ENCODE measurements at regions not wholly inside any gene's neighbourhood (a gene's known extent, or its start where the extent isn't known, plus 50 kb on each side); places are given as distances from the start of the nearest gene placed in this dataset.

DNA sequence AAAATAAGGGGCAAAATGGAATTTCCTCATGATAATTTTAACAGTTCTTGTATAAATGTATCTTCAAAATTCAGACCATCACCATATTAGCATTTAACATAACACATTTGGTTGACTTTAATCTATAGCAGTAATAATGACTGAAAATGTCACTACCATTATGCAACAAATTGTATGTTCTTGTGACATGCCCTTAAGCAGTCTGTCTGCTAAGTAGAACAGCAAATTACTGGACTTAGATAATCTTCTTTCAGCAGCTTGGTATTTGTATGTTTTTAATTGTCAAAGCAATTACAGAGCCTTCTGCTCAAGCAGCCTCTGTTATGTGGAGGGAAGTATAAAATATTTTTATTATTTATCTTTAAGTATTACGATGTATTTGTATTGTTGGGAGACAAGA is 214.3 kb upstream of the NXPH2 start:
- H4K20me1 ChIP-seq (replicated peaks; ENCODE audit: control insufficient read depth, insufficient read depth, low read length) = no peaks in the 10 kb centered on the region
- H2AFZ ChIP-seq (ENCODE audit: low read depth, low read length) = no peak overlapping the region
- H3K36me3 ChIP-seq (ENCODE audit: control insufficient read depth, insufficient read depth, low read length) = no peaks in the 10 kb centered on the region
- no TSS peak for BruUV-seq (replicated peaks)
- no peak for DNase-seq (ENCODE audit: extremely low read depth in 1 of 4, low spot score in 3 of 4)
- H3K9ac ChIP-seq (ENCODE audit: insufficient read depth in 1 of 2, low read depth in 2 of 2, low read length in 2 of 2) = no peak overlapping the region
- no peak for FAIRE-seq
- no peaks in the 10 kb centered on the region for H3K9me3 ChIP-seq (replicated peaks; ENCODE audit: control insufficient read depth, insufficient read depth, low read depth, low read length)
- WGBS (ENCODE audit: insufficient coverage, low coverage, missing lambda C conversion rate) = 0% methylated on average over 1 of the region's 1 CpG
- CTCF ChIA-PET (ENCODE audit: low intra/inter-chr PET ratio) = no interaction called here
- no peaks in the 10 kb centered on the region for H3K27me3 ChIP-seq (ENCODE audit: control insufficient read depth in 2 of 2, insufficient read depth in 2 of 2, low read length in 2 of 2)
- no peak for TF ChIP-seq ARNT (IDR thresholded peaks at IDR 0.05)
- TF ChIP-seq, protein P1, sequence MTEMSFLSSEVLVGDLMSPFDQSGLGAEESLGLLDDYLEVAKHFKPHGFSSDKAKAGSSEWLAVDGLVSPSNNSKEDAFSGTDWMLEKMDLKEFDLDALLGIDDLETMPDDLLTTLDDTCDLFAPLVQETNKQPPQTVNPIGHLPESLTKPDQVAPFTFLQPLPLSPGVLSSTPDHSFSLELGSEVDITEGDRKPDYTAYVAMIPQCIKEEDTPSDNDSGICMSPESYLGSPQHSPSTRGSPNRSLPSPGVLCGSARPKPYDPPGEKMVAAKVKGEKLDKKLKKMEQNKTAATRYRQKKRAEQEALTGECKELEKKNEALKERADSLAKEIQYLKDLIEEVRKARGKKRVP (CRISPR knock-in tag; IDR thresholded peaks at IDR 0.05) = no peak
- POLR2A ChIA-PET = no interaction called here
- H3K27ac ChIP-seq (ENCODE audit: extremely low read depth, low read depth, low read length) = no peak overlapping the region
- no peak for ATAC-seq
- no peaks in the 10 kb centered on the region for H3K4me1 ChIP-seq (replicated peaks in 1 of 2; ENCODE audit: control insufficient read depth in 2 of 2, insufficient read depth in 2 of 2, low read length in 2 of 2)
- no peak overlapping the region for H3K4me3 ChIP-seq
- no peaks in the 10 kb centered on the region for H3K79me2 ChIP-seq (ENCODE audit: control insufficient read depth, insufficient read depth, low read length)
- in situ Hi-C loops (cut with MboI) = no loop called here
- no peaks in the 10 kb centered on the region for H3K9me1 ChIP-seq (ENCODE audit: control insufficient read depth, insufficient read depth, low read length)
- no peak overlapping the region for H3K4me2 ChIP-seq (ENCODE audit: insufficient read depth, low read length)
- intact Hi-C loops (cut with micrococcal nuclease) = no loop called here

DNA sequence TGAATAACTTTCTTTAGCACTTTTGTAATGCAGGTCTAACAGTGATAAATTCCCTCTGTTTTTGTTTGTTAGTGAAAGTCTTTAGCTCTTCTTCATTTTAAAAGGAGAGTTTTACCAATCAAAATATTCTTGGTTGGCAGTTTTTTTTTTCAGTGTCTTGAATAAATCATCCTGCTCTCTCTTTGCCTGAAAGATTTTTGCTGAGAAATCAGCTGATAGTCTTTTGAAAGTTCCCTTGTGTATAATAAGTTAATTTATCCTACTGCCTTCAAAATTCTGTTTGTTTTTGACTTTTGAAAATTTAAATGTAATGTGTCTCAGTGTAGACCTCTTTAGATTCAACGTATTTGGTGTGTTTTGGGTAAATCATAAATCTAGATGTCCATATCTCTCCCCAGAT is 205.7 kb upstream of the NXPH2 start:
- no peaks in the 10 kb centered on the region for H3K79me2 ChIP-seq (ENCODE audit: control insufficient read depth, insufficient read depth, low read length)
- H4K20me1 ChIP-seq (replicated peaks; ENCODE audit: control insufficient read depth, insufficient read depth, low read length) = no peaks in the 10 kb centered on the region
- no peak overlapping the region for H2AFZ ChIP-seq (ENCODE audit: low read depth, low read length)
- no TSS peak for BruUV-seq (replicated peaks)
- H3K27ac ChIP-seq (ENCODE audit: extremely low read depth, low read depth, low read length) = no peak overlapping the region
- DNase-seq (ENCODE audit: extremely low read depth in 1 of 4, low spot score in 3 of 4) (no peak), FAIRE-seq (no peak), ATAC-seq (no peak)
- intact Hi-C loops (cut with micrococcal nuclease) = no loop called here
- H3K27me3 ChIP-seq (ENCODE audit: control insufficient read depth in 2 of 2, insufficient read depth in 2 of 2, low read length in 2 of 2) = no peaks in the 10 kb centered on the region
- H3K9me3 ChIP-seq (replicated peaks; ENCODE audit: control insufficient read depth, insufficient read depth, low read depth, low read length) = no peaks in the 10 kb centered on the region; the same call in 1 of the 2 replicates
- no peak overlapping the region for H3K9ac ChIP-seq (ENCODE audit: insufficient read depth in 1 of 2, low read depth in 2 of 2, low read length in 2 of 2)
- no peaks in the 10 kb centered on the region for H3K9me1 ChIP-seq (ENCODE audit: control insufficient read depth, insufficient read depth, low read length)
- WGBS (ENCODE audit: insufficient coverage, low coverage, missing lambda C conversion rate) = 0% methylated on average over 1 of the region's 1 CpG
- in situ Hi-C loops (cut with MboI) = no loop called here
- no peak overlapping the region for H3K4me3 ChIP-seq
- no peaks in the 10 kb centered on the region for H3K36me3 ChIP-seq (ENCODE audit: control insufficient read depth, insufficient read depth, low read length)
- H3K4me2 ChIP-seq (ENCODE audit: insufficient read depth, low read length) = no peak overlapping the region
- ChIA-PET CTCF (ENCODE audit: low intra/inter-chr PET ratio) (interaction anchor here (0.7 kb wide), 1 partner anchor 9 kb away, joined by 3 read pairs; no protein-coding TSS in a partner anchor), POLR2A (no interaction called here)
- H3K4me1 ChIP-seq (replicated peaks in 1 of 2; ENCODE audit: control insufficient read depth in 2 of 2, insufficient read depth in 2 of 2, low read length in 2 of 2) = no peaks in the 10 kb centered on the region
- no peak for TF ChIP-seq NCOA6 (IDR thresholded peaks at IDR 0.05)
- TF ChIP-seq, protein P2, sequence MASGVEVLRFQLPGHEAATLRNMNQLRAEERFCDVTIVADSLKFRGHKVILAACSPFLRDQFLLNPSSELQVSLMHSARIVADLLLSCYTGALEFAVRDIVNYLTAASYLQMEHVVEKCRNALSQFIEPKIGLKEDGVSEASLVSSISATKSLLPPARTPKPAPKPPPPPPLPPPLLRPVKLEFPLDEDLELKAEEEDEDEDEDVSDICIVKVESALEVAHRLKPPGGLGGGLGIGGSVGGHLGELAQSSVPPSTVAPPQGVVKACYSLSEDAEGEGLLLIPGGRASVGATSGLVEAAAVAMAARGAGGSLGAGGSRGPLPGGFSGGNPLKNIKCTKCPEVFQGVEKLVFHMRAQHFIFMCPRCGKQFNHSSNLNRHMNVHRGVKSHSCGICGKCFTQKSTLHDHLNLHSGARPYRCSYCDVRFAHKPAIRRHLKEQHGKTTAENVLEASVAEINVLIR (CRISPR knock-in tag; IDR thresholded peaks at IDR 0.05) = no peak
- no peak for TF ChIP-seq SPI1 (IDR thresholded peaks at IDR 0.05; ENCODE audit: borderline replicate concordance, low read depth, low read length)
- TF ChIP-seq GATA2 (CRISPR knock-in tag; IDR thresholded peaks at IDR 0.05) = no peak
- TF ChIP-seq HEY1 (CRISPR knock-in tag; IDR thresholded peaks at IDR 0.05; ENCODE audit: borderline replicate concordance) = no peak
- TF ChIP-seq, protein P3, sequence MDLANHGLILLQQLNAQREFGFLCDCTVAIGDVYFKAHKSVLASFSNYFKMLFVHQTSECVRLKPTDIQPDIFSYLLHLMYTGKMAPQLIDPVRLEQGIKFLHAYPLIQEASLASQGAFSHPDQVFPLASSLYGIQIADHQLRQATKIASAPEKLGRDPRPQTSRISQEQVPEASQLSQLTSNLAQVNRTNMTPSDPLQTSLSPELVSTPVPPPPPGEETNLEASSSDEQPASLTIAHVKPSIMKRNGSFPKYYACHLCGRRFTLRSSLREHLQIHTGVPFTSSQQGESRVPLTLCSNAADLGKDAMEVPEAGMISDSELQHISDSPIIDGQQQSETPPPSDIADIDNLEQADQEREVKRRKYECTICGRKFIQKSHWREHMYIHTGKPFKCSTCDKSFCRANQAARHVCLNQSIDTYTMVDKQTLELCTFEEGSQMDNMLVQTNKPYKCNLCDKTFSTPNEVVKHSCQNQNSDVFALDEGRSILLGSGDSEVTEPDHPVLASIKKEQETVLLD (IDR thresholded peaks at IDR 0.05) = no peak
- TF ChIP-seq, protein P4, sequence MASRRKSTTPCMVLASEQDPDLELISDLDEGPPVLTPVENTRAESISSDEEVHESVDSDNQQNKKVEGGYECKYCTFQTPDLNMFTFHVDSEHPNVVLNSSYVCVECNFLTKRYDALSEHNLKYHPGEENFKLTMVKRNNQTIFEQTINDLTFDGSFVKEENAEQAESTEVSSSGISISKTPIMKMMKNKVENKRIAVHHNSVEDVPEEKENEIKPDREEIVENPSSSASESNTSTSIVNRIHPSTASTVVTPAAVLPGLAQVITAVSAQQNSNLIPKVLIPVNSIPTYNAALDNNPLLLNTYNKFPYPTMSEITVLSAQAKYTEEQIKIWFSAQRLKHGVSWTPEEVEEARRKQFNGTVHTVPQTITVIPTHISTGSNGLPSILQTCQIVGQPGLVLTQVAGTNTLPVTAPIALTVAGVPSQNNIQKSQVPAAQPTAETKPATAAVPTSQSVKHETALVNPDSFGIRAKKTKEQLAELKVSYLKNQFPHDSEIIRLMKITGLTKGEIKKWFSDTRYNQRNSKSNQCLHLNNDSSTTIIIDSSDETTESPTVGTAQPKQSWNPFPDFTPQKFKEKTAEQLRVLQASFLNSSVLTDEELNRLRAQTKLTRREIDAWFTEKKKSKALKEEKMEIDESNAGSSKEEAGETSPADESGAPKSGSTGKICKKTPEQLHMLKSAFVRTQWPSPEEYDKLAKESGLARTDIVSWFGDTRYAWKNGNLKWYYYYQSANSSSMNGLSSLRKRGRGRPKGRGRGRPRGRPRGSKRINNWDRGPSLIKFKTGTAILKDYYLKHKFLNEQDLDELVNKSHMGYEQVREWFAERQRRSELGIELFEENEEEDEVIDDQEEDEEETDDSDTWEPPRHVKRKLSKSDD (conservative IDR thresholded peaks at IDR 0.05; ENCODE audit: low read length) = no peak
- TF ChIP-seq NR3C1 (CRISPR knock-in tag; IDR thresholded peaks at IDR 0.05) = no peak
- TF ChIP-seq WHSC1 (IDR thresholded peaks at IDR 0.05; ENCODE audit: low read length) = no peak
